NCI-H524 (cell line): ENCODE measurements at regions not wholly inside any gene's neighbourhood (a gene's known extent, or its start where the extent isn't known, plus 50 kb on each side); places are given as distances from the start of the nearest gene placed in this dataset.

Experiments
- DNase-seq, 2 experiments: peaks; one replicate each; lab custom pipeline; 2025; lab: John Stamatoyannopoulos, UW

DNA sequence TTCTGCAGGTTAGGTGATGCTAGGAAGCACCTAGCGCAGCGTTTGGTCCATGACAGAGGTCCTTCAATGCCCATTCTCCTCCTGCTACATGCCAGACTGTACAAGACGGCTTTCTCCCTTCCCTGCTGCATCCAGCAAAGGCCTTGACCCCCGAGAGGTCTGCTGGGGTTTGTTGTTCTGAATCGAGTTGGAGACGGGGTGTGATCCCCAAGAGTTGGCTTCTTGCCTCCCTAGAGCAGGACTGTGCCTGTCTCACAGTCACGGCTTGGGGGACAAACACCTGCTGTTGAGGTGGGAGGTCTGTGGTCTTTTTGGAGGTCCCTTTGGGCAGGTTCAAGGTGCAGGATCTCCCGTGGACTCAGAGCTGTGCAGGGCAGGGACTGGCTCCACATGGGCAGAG is 352.3 kb upstream of the B3GAT1 start:
- no peak for DNase-seq

DNA sequence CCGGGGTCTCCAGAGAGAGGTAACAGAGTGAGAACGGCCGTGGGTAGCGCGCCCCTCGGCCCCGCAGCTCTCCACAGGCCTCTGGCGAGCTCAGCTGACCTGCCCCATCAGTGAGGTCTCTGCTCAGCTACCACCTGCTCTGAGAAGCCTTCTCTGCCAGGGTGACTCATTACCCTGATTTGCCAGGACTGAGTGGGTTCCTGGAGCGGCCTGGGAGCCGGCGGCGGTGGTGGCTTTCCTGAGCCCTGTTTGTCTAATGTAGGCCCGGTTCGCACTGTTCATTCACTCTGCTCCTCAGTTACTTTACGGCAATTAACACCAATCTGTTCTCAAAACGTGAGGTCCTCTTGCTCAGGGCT is 351.0 kb upstream of the B3GAT1 start:
- DNase-seq = no peak

DNA sequence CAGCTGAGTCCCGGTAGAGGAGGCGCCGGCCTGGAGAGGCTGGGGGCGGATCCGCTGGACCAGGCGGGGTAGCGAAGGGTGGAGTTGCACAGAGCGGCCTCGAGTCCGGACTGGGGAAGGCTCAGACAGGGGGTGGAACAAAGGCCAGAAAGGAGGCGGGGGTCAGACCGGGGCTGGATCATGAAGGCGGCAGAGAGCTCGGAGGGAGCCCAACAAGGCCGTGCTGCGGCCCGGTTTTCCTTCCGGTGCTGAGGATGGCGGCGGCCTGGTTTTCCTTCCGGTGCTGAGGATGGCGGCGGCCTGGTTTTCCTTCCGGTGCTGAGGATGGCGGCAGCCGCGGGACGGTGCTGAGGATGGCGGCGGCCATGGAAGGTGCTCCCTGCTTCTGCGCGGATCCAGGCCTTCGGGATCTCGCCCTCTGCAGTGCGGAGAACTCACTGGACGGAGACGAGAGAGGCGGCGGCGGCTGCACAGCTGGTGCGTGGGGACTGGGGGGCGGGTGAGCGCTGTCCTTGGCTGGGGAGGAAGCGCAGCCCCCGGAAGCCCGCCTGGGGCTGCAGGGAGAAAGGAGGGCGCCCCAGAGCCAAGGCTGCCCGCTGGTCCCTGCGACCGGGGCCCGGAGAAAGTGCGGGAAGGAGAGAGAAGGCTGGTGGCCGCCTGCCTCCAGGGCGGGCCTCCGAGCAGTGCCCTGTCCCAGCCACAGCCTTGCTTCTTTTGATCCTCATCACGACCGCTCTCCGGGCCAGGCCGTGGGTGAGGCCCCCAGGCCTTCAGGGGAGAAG is 350.4 kb upstream of the B3GAT1 start:
- DNase-seq = no peak

DNA sequence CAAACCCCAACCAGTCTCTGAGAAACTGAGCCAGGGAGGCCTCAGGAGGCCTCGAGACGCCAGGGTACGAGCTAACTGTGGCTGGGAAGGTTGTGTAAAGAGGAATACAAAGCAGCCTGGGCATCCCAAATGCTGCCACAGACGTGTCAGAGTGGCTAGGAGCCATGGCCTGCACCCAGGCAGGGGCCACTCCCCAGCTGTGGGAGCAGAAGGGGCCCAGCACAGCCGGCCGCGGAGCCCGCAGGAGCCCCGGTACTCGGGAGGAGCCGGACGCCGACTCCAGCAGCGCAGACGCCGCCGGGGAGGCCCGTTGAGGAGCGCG is 349.8 kb upstream of the B3GAT1 start:
- peak in 1 of 2 experiments; percentile 45 for DNase-seq

DNA sequence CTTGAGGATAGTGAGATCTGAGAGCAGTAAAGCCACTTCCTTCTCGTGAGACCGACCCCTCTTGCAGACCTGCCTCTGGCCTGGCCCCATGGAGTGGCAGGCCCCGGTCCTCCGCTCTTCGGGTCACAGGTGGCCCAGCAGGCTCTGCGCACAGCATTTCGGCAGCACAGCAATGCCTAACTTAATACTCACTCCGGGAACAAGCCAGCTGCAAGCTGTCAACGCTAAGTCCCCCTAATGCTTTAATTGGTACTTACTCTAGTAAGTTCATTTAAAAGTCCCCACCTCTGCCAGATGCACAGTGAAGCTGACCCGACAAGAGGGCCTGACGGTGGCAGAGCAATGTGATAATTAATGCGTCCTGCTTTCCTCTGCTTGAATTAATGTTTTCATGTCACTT is 349.3 kb upstream of the B3GAT1 start:
- peak; percentile 77 to 91 for DNase-seq

DNA sequence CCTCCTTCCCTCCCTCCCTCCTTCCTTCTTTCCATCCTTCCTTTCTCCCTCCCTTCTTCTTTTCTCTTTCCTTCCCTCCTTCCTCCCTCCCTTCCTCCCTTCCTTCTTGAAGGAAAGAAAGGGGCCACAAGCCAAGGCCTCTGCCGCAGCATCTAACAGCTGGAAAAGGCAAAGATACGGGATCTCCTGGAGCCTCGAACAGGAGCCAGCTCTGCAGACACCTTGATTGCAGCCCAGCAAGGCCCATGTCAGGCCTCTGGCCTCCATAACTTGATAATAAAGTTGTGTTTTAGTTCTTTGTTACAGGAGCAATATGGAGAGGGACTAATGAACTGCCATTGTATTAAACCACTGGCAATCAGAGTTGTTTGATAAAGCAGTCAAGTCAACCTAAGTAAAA is 348.9 kb upstream of the B3GAT1 start:
- DNase-seq = no peak

DNA sequence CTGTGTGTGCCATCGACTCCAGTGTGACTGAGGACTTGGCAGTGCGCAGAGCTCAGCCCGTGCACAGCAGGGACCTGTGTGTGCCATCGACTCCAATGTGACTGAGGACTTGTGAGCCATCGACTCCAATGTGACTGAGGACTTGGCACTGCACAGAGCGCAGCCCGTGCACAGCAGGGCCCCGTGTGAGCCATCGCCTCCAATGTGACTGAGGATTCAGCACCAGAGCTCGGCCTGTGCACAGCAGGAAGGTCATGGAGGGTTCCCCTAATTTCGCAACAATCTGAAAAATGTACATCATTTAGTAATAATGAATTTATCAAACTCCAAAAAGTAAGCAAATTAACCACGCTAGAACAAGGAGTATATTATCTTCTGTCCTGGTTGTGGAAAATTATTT is 348.3 kb upstream of the B3GAT1 start:
- no peak for DNase-seq

DNA sequence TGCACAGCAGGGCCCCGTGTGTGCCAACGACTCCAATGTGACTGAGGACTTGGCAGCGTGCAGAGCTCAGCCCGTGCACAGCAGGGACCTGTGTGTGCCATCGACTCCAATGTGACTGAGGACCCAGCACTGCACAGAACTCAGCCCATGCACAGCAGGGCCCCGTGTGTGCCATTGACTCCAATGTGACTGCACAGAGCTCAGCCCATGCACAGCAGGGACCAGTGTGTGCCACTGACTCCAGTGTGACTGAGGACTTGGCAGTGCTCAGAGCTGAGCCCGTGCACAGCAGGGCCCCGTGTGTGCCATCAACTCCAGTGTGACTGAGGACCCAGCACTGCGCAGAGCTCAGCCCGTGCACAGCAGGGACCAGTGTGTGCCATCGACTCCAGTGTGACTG is 347.8 kb upstream of the B3GAT1 start:
- DNase-seq = no peak

DNA sequence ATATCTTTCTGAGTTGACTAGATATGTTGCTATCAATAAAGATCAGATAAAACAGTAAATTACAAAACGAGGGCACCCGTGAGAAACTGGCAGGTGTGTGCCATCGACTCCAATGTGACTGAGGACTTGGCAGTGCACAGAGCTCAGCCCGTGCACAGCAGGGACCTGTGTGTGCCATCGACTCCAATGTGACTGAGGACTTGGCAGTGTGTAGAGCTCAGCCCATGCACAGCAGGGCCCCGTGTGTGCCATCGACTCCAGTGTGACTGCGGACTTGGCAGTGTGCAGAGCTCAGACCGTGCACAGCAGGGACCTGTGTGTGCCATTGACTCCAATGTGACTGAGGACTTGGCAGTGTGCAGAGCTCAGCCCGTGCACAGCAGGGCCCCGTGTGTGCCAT is 347.2 kb upstream of the B3GAT1 start:
- DNase-seq = no peak

DNA sequence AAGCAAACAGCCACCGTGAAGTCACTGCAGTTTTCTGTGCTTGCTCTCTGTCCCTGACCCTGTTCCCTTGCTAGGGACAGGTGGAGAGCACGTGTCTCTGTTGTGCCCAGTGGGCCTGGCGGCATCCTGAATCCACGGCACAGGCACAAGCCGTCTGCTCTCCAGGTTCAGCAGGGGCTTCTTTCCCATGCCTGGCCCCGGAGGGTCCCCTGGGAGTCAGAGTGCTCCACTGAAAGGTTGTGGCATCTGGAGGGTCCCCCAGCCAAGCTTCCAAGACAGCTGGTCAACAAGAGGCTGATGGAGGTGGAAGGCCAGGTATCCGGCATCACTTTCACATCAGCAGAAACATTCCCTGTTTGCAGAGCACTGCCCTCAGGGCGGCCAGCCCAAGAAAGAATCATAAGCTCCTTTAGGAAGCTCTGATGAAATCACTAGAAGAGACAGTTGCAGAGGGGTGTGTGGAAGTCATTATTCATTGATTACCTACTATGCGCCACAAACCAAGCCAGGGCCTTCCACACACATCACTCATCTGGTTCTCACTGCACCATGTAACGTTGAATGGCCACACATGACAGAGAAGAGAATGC is 346.4 kb upstream of the B3GAT1 start:
- peak in 1 of 2 experiments; percentile 60 for DNase-seq

DNA sequence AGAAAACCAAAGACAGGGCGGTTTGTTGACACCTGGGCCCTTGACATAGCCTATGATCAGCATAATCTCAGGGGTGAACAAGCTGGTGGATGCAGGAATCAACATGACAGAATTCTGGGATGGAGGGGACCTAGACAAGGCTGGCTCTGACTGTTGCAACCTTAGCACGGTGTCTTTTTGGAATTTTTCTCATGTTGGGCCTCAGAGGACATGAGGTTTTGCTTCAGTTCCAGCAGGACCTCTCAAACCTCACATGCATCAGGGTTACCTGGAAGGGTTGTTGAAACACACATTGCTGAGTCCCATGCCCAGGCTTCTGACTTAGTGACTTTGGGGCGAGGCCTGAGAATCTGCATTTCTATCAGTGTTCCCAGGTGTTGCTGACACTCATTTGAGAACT is 345.6 kb upstream of the B3GAT1 start:
- no peak for DNase-seq

DNA sequence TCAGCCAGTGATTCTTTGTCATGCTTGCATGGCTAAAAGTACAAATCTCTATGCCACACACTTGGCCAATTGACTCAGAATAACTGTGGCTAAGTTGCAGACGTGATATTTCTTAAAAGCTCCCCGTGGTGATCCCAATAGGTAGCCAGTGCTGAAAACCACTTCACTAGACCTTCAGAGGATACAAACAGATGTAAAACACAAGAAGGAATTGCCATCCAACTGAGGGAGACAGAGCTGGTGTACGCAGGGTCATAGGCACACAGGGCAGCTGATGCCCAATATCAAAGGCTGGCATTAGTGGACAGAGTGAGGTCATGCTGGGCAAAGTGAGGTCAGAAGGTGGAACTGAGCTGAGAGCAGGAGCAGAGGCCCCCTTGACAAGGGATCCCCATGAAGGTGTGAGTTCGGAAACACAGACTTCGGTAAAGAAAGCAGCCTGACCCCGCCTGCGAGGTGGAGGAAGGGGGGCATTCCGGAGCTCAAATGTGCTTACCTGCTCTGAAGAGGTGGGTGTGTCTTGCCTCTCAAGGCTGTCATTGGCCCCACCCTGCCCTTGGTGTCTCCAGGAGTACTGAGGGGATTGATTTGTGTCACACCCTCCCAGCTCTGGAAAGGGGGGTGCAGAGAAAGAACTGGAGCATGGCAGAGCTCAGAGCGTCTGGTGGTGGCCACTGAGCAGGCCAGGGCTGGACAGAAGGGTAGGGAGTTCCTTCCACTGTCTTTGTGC is 344.9 kb upstream of the B3GAT1 start:
- no peak for DNase-seq

DNA sequence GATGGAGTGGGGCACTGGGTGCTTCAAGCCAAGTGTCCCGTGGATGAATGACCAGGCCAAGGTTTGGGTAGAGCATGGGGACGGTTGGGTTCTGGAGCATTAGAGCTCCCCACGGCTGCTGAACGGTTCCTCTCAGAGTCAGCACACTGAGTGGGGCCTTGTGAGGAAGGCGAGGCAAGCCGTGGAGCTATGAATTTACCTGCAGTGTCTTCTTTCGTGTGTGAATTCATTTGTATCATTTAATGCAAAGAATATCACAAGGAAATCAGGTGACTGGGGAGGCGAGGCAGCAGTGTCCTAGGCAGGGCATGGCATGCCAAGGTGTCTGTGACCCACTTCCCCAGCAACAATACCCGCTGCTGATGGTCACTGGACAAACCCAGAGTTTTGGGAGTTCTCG is 343.5 kb upstream of the B3GAT1 start:
- no peak for DNase-seq

DNA sequence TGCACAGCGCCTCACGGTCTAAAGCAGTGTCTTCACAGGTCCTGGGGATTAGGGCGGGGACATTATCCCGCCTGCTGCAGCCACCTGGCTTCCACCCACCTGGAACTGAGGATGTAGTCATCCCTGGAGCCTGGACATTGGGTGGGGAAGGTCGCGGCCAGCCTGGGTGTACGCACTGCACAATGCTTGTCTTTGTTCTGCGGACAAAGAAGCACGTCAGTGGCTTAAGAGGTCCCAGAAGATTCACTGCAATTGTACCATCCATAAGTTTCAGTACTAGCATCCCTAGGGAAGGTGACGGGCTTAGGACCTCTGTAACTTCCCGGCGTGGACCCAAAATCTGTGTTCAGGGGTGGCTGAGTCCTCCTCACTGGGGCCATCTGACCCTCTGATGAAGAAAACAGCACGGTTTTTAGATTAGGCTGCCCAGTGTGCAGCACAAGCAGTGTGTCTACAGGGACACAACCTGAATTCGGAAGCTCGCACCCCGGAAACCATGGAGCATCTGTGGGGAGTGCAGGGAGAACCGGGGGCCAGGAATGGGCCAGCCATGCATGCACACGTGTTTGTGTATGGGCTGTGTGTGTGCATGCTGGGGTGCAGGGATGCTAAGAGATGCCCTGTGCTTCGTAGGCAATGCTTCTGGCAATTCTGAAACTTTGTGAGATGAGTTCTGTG is 342.6 kb upstream of the B3GAT1 start:
- DNase-seq = no peak

DNA sequence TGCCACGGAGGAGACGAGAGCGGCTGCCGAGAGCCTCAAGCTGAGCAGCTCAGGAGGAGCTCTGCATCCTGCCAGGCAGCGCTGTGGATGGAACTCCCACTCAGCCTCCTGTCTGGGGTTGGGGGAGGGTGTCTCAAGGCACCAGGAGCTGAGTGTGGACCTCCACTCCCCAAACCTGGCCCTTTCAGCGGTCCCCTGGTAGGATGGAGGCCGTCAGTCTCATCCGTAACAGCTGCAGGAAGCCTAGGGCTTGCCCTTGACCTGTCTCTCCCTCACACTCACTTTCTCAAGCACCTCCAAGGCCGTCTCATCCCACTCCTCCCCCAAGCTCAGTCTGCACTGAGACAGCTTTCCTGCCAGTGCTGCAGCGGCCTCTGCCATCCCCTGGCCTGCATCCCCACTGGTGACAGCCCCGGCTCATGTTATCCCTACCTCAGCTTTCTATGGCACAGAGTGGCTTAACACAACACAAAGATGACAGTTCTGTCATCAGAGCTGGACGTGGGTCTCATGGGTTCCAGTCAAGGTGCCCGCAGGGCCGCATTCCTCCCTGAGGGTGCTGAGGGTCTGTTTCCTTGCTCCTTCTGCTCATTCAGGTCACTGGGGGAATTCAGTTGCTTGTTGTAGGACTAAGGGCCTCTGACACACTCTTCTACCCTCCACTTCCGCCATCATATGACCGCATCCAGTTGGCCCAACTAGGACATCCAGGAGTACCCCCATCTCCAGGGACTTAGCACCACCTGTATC is 341.9 kb upstream of the B3GAT1 start:
- DNase-seq = no peak

DNA sequence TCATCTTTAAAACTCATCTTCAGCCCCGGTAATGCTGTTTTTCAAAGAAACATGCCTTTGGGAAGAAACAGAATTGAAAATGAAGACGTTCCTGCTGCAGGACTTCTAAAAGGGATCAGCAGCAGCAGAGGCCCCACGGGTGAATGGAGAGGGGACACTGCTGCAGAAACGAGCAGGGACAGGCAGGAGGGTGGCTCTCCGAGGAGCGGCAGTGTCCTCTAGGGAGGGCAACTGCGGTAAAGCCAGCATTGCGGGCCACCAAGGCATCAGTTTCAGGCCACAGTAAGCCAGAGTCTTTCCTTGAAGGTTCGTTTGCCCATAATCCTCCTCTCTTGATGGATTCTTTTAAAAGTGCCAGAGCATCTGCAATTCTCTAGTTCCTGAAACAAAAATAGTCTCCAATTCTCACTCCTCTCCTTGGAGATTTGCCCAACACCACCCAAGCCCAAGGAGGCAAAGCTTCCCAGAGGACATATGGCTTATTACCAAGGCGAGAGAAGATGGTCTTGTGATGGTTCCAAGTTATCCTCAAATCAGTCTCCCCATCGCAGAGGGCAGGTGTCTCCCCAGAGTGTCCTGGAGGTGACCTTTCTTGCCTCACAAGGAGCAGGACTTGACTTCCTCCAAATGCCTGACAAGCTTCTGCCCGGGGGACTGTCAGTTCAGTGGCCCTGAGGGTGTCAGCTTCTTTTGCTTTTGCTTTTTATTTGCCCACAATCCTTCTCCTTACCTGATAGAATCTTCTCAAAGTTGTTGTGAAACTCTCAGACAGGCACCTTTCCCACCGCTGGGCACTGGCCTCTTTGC is 341.1 kb upstream of the B3GAT1 start:
- no peak for DNase-seq

DNA sequence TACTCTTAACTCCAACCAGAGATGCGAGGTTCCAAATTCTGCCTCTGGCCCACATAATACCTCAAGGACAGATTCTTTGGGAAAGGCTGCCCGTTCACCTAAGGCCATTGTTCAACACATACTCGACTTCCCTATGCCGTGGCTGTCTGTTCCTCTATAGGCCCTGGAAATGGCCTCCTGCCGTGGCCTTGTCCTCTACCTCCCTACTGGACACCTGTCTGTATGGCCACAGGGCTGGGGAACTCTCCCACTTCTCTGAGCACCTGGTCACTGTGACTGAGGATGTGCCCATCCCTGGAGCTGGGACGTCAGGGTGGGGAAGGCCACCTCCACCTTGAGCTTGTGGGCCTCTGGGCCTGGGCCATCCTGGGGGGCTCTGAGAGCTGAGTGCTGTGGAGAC is 340.5 kb upstream of the B3GAT1 start:
- DNase-seq = no peak

DNA sequence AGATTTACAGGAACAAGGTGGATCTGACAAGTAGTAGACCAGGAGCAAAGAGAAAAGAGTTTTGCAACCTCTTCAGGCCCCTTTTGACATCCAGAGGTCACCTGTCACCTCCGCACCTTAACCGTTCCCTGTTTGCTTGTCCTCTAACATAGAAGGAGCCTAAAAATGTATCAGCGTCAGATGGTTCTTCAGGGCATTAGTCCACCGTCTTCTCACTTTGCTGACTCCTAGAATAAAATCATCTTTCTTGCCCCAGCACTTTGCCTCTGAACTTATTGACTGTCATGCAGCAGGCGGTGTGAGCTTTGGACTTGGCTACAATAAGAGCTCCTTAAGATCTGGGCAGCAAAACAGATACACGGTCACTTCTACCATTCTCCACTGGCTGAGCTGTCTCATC is 339.7 kb upstream of the B3GAT1 start:
- no peak for DNase-seq

DNA sequence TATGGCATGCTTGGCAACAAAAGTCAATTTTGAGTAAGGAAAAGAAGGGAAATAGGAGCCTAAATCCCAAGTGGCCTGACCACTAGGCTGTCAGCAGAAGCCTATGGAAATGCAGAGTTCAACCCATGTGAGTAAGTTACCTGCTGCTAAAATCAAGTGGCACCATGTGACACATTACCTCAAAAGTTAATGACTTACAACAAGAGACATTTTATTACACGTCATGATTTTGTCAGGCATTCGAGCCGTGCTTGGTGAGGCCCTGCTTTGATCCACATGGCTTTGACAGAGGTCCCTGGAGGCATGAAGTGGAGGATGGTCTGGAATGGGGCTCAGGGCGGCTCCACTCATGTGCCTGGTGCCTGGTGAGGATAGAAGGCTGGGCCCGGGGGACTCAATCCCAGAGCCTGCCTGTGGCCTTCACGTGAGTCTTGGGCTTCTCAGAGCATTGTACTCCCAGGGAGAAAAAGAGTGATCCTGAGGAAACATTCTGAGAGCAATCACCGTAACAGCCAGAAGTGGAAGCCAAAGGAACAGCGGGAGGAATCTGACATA is 339.1 kb upstream of the B3GAT1 start:
- DNase-seq = no peak

DNA sequence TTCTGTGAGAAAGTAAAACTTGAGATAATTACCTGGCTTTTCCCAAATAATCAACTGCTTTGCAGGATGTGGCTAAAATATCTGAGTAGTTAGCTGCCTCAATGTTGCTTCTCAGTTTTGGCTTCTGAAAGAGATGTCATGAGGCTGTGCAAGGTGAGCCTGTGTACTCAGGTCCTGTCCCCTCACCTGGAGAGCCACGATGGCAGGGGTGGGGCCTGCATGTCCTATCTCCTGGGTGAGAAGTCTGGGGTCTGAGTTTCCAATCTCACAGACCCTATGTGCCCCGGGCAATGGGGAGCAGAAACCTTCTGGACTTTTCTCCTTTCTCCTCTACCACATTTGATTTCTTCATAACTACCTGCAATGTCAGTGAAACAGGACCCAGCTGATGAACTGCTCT is 338.6 kb upstream of the B3GAT1 start:
- no peak for DNase-seq
